Posterior vena cava (tissue), 2 donors: ENCODE measurements at regions not wholly inside any gene's neighbourhood (a gene's known extent, or its start where the extent isn't known, plus 50 kb on each side); places are given as distances from the start of the nearest gene placed in this dataset.

ENCODE experiments used
- DNase-seq: peaks from one replicate; pipeline ENCODE4 v3.0.0-alpha.2; 2020; ENCODE audit warnings: low spot score
- intact Hi-C, 2 donors: fragments of 100-400 bp; cut with DNase I; formaldehyde crosslinking; loops; one replicate each; pipeline versions ENCODE4 v1.14.1 to v1.14.2; 2022 to 2023
- donor health status: DM: yes; HTN: yes; CAD: no.
- donor health status: DM: yes; HTN: yes; CAD: no.

- intact Hi-C loops = no loop called here
- DNase-seq = no peak
Measured at GRCh38 chr3:73939985-73940384, 315.2 kb upstream of the PDZRN3 start.

DNA sequence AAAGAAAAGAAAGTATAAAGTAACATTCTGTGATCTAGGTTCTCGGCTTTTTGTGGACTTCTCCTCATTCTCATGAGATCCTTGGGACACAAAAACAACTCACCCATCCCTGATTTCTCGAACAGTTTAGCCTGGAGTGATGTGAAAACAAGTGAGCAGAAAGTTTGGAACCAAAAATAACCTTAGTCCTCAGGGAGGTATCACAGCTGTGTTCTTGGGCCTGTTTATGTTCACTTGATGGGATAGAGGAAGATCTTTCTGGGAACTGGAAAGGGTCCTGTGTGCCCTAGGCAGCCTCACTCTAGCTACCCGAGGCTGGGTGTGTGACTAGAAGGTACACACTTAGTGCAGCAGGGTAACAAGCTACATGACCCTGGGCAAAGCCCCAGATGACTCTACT, 308.8 kb upstream of the PDZRN3 start:
- intact Hi-C loops = no loop called here
- DNase-seq = no peak

DNA sequence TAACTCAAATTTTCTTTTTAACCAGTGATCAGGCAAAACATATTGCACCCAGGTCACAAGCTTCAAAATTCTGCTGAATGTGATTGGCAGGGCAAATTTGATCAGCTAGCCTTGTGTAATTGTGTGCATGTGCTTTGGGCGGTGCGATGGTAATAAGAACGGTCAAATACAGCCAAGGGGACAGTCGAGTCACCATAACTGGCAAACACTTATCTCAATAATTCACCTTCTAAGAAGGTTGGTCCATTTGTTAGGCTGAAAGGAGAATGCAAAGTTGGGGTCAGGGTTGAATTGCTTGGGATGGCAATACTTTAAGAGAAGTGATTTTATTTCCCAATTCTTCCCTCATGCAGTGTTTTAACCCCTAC, 302.4 kb upstream of the PDZRN3 start:
- intact Hi-C loops = no loop called here
- DNase-seq = no peak

- intact Hi-C loops = no loop called here
- no peak for DNase-seq
Measured at GRCh38 chr3:73926360-73927202, 301.8 kb upstream of the PDZRN3 start.

DNA sequence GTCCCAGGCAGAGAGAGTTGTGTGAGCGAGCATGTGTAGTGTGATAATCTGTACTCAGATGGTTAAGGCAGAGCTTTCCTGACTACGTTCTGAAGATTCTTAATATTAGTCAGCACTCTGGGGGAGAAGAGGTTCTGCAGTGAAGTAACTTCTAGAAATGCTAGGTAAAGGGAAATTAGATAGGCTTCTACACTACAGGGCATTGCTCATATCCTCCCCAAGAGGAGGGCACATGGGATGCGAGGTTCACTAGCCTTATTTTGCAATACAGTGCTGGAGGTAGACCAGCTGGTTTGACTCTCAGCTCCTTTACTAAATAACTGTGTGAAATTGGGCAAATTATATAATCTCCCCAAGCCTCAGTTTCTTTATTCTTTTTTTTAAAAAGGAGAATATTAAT, 300.3 kb upstream of the PDZRN3 start:
- DNase-seq = no peak
- intact Hi-C loops = no loop called here

DNA sequence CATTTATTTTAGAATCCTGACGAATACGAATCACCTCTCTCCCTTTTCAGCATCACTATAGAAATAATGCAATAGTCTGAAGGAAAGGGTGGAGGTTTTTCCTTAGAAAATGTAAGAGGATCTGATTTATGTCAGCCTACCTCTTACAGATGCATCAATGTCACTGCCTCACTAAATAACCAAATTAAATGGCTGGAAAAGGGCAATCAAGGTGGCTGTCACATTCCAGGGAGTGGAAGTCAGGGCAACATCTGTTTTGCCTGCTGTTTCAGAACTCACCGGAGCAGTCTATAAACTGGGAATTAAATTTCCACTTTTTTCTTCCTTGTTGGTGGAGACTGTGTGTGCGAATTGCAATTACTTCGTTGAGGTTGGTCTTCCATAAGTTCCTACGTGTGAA, 299.3 kb upstream of the PDZRN3 start:
- no peak for DNase-seq
- intact Hi-C loops = no loop called here

- intact Hi-C loops = no loop called here
- DNase-seq = no peak
Measured at GRCh38 chr3:73917643-73918042, 292.9 kb upstream of the PDZRN3 start.

DNA sequence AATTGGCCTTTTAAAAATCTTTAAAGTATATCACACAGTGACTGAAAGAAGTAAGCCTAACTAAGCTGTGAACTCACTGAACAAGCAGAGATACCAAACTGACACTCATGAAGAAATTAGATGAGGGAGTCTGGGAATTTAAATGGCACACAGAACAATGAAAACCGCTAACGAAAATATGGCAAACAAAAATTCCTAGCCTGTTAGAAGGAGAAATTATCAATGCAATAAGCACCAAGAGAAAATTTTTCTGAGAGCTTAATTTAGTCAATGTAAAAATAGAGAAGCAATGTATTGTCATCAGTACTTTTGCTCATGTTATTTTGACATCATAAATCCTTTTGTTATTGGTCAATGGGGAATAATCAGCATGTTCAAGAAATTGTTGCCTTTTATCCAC, 291.1 kb upstream of the PDZRN3 start:
- DNase-seq = no peak
- intact Hi-C loops = no loop called here

DNA sequence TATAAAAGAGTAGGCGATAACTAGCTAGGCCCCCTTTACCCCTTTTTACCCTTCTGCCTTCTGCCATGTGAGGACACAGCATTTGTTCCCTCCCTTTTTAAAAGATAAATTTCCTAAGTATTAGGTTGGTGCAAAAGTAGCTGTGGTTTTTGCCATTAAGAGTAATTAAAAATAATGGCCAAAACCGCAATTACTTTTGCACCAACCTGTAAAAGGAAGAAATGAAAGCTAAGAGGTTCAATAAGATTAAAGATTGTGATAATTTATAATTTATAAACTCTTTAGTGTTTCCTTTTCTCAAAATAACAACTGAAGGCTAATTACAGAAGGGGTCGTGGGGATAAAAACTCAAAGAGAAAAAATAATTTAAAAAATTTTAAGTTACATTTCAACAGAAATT, 283.5 kb upstream of the PDZRN3 start:
- no peak for DNase-seq
- intact Hi-C loops = no loop called here

GRCh38 chr3:73901686-73902085, 276.9 kb upstream of the PDZRN3 start:
- intact Hi-C loops = no loop called here
- DNase-seq = no peak

- intact Hi-C loops = no loop called here
- DNase-seq = no peak
Measured at GRCh38 chr3:73894474-73895213, 269.9 kb upstream of the PDZRN3 start.

GRCh38 chr3:73893089-73893488, 268.3 kb upstream of the PDZRN3 start:
- intact Hi-C loops = no loop called here
- DNase-seq = no peak

- intact Hi-C loops = no loop called here
- no peak for DNase-seq
Measured at GRCh38 chr3:73885862-73886261, 261.1 kb upstream of the PDZRN3 start.

DNA sequence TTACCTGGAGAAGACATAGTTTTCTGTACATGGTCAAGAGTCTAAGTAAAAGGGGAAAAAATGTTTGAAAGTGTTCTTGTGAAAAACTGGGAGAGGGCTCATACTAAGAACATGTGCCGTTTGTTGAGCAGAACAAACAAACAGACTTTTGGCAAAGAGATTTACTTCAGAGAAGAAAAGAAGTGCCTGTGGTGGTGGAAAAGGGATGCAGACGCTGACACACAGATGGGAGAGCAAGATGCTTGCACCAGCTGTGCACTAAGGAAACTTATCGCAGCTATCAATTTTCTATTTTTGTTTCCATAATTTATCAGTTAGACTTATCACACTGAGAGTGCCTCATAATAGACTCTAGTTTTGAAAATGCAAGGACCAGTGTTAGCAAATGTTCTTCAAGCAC, 259.6 kb upstream of the PDZRN3 start:
- intact Hi-C loops = no loop called here
- DNase-seq = no peak

- intact Hi-C loops = no loop called here
- DNase-seq = no peak
Measured at GRCh38 chr3:73883497-73883896, 258.8 kb upstream of the PDZRN3 start.

- intact Hi-C loops = no loop called here
- no peak for DNase-seq
Measured at GRCh38 chr3:73874606-73875369, 250.0 kb upstream of the PDZRN3 start.

DNA sequence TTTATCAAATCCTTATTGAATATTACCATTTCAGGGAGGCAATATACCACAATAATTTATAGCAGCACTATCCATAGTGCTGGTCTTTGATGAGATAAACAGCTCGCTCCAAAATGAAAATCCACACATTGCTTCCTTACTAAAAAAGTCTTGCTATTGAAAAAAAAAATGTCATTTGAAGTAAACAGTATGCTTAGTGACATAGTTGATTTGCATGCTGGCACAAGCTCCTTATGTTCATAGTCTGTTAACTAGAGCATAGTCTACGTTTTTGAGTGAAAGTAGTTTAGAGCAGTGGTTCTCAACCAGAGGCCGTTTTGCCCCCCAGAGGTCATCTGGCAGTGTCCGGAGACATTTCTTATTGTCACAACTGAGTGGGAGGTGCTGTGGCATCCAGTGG, 249.4 kb upstream of the PDZRN3 start:
- intact Hi-C loops = no loop called here
- no peak for DNase-seq

GRCh38 chr3:73868688-73869315, 244.1 kb upstream of the PDZRN3 start:
- DNase-seq = no peak
- intact Hi-C loops = no loop called here

DNA sequence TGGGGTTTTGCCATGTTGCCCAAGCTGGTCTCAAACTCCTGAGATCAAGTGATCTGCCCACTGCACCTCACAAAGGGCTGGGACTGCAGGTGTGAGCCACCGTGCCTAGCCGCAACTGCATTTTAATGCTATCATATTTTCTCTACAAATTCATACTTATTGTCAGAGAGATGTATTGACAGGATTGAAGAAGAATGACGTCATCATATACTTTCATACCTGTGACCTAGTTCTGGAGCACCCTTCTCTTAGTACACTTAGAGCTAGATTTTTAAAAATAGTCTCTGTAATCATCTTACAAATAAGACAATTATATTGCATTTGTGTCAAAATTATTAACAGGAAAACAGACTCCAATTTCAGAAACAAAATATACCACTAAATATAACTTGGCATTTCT, 242.8 kb upstream of the PDZRN3 start:
- intact Hi-C loops = no loop called here
- DNase-seq = no peak

- intact Hi-C loops = no loop called here
- DNase-seq = no peak
Measured at GRCh38 chr3:73866846-73867245, 242.1 kb upstream of the PDZRN3 start.
